HG02870 (cell line): ENCODE measurements at regions not wholly inside any gene's neighbourhood (a gene's known extent, or its start where the extent isn't known, plus 50 kb on each side); places are given as distances from the start of the nearest gene placed in this dataset.
"Not testable (repeated sequence)": the region's sequence is repeated elsewhere in the genome, so short reads cannot be mapped to it uniquely, and the experiment has no call there.

Source experiments
- ATAC-seq: cut with Tn5 transposase; IDR thresholded peaks from one replicate; pipeline ENCODE4 v1.9.1; 2021; ENCODE audit warnings: mild to moderate bottlenecking, moderate library complexity; ENCODE audit not compliant: unreplicated experiment

DNA sequence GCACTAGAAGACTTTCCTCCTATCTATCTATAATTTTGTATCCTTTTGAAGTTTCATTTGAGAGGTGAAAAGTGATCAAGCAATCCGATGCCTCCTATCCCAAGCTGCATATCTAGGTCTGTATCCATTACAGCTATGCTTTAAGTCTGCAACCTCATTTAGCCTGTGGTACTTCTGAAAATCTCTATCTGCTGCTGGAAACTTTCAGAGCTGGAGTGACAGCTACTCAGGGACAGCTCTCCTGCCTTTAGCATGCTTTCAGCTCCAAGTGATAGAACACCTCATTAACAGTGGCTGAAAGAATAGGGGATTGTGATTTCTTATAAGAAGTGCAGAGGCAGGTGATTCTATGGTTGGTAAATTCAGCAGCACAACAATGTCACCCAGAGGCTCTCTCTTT is 1153.5 kb downstream of the AACS start:
- ATAC-seq: no peak

DNA sequence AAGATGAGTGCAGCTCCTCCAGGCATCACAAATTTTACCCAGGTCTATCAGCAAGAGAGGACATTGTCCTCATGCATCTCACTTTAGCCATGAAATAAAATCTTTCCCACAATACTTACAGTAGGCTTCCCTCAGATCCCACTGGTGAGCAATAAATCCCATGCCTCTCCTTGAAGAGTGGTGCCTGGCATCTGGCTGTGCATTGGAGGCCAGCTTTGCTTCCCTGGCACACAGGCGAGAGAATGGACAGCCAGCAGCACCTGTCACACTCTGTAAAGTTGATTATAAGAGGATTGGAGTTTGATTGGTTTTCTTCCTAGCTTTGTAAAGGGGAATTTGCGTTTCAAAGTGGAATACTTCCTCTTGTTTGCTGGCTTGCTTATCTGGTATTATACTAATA is 1153.9 kb downstream of the AACS start:
- no peak for ATAC-seq

DNA sequence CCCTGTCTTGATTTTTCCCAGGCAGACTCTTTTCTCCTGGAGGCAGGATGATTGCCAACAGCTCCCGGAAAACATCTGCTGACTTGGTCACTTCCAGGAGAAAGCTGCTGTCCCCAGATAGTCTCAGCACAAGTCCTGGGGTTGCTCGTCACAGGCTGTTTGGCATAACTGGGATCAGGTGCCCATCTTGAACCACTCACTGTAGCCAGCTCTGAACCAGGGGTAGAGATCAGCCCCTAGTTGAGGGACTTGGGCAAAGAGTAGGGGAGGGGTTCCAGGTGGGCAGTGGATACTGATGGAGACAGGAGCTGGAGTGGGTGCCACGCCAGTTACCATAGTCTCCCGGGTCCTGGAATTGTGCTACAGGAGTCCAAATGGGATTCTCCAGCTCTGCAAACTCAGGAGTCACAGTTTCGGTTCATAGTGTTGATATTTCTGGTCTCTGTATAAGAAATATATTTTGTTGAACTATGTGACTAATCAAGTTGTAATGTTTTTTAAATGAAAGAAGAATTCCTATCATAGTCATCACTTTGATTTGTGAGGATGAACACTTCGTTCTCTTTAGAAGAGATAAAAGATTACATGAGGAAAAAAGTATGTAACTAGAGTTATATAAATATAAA is 1154.5 kb downstream of the AACS start:
- ATAC-seq: no peak

DNA sequence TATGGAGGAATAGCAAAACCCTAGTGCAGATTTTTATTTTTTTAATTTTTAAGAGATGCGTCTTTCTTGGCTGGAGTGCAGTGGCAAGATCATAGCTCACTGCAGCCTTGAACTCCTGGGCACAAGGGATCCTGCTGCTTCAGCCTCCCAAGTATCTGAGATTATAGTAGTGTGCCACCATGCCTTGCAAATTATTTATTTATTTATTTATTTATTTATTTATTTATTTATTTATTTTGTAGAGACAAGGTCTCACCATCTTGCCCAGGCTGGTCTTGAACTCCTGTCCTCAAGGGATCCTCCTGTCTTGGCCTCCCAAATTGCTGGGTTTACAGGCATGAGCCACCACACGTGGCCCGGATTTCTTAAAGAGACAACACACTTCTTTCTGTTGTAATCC is 1158.8 kb downstream of the AACS start:
- no peak for ATAC-seq

DNA sequence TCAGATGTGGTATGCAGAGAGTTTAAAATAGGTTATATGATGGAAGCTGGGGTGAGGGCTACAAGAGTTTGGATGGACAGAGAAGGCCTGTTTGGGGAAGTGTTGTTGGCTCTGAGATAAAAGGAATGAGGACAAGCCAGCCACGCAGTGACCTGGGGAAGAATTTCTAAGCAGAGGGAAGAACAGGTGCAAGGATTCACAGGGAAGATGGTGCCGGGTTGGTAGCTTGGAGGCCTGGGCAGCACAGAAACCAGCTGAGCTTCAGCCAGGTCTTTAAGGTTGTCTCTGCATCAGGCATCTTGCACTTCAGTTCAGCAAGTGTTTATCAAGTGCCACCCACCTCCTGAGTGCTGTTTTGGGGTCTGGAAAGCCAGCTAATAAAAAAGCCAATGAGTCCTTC is 1163.7 kb downstream of the AACS start:
- ATAC-seq: no peak

DNA sequence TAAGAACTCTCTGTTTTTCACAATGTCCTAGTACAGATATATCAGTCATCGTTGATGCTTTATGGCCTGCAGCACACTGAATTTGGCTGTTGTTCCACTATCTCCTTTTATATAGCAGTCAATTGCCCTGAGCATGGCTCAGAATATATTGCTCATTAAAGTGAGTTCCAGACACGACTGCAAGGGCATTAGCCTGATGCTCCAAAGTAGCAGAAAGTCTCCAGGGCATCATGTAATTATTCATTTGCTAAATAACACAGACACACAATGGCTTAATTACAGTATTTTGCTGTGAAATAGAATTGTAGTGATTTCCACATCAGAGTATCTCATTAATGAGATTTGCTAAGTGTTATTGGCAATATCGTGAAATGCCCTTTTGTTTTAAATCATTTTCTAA is 1167.5 kb downstream of the AACS start:
- no peak for ATAC-seq

DNA sequence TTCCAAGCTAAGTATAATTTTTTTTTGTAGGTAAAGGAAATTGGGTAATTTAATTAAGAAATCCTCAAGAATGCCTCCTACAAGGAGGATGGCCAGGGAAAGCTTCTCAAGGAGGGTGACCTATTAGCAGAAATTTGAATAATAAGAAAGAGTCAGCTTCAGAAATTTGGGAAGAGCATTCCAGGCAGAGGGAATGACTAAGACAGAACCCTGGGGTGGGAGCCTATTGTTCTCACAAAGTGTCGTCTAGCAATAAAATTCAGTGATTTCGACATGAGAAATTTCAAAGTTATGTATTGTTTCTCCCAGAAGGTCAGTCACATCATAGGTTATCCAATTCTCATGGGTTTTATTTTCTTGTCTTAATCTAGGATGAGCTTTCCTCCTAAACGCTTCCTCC is 1168.4 kb downstream of the AACS start:
- no peak for ATAC-seq

DNA sequence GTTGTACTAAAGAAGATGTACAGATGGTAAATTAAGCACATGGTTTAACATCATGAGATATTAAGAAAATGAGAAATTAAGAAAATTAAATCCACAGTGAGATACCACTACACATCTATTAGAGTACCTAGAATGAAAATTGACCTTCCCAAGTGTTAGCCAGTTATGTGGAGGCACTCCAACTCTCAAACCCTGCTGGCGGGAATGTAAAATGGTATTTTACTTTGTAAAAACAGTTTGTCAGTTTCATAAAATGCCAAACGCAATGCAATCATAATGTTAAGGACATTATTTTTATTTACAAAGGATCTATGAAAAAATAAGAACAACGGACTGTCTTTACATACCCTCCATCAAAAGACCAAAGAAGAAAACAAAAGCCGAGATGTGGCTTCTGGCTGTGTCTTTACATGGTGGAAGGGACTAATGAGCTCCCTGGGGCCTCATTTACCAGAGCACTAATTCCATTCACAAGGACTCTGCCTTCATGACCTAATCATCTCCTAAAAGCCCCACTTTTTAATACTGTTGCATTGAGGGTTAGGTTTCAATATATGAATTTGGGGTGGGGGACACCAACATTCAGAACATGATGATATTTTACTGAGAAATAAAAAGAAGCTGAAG is 1178.7 kb downstream of the AACS start:
- ATAC-seq: no peak

DNA sequence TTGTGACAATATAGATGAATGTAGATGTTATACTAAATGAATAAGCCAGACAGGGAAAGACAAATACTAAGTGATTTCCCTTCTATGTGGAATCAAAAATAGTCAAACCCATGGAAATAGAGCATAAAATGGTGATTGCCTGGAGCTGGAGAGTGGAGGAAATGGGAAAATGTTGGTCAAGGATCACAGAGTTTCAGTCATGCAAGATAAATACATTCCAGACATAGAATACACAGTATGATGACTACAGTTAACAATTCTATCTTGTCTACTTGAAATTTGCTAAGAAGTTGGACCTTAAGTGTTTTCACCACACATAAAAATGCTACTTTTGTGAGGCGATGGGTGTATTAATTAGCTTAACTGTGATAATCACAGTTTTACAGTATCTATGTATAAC is 1182.7 kb downstream of the AACS start:
- no peak for ATAC-seq

DNA sequence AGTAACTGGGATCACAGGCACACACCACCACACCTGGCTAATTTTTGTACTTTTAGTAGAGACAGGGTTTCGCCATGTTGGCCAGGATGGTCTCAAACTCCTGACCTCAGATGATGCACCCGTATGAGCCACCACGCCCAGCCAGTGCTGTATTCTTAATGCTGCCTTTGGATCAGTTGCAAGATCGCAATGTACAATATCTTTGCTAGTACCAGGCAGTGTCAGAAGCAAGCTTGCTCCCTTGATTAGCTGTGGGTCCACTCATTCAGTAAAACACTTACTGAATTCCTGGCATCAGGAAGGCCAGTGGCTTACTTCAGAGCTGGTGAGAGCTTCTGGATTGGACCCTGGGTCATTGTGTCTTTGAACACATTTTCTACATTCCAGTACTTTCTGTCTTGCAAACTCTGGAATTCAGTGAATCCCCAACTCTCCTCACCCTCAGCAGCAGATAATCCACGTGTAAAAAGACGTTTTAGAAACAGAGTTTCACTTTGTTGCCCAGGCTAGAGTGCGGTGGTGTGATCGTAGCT is 1183.7 kb downstream of the AACS start:
- no peak for ATAC-seq

DNA sequence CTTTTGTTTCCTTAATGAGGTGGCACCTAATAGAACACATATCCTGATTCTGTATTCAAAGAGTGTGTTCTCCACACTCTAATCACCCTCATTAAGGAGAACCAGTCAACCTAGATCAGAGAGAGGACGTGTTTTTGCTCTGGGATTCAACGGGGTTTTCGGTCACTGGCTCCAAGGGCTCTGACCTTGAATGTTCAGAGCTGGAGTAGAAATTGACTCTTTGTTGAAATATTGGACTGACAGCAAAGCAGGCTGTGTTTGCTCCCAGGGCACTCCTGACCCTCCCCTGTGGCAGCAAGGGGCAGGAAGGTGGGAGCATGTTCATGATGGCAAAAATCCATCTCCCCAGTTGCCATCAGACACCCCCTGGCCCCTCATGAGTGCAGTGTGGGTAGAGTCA is 1193.0 kb downstream of the AACS start:
- no peak for ATAC-seq

DNA sequence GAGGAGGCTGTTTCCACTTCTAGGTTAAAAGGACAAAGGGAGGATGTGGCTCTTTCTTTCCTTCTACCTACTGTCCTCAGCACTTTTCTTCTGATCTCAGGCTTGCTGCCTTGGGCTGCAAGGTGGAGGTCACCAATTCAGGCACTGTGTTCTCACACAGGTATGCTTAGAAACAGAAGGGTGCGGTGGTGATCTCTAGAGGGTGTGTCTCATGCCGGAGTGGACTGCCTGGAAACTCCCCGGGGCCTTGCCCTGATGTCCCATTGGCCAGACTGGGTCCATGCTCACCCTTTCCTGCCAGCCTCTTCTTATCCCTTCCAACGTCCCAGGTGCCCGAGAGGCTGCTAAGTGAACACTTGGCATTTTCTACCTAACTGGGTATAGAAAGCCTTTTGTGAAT is 1197.6 kb downstream of the AACS start:
- no peak for ATAC-seq

DNA sequence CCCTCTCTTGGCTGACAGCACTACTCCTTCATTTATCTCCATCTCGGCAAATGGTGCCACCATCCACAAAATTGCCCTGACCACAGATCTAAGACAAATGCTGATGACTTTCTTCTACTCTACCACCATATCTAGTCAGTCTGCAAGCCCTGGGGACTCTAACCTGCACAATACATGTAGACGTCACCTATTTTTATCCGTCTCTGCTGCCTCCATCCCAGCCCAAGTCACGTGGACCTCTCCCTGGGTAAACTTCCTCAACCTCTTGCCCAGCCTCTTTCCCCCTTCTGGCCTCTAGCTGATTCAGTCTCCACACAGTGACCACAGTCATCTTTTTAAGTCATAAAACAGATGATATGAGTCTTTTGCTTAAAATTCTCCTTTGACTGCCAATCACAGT is 1203.0 kb downstream of the AACS start:
- ATAC-seq: no peak

DNA sequence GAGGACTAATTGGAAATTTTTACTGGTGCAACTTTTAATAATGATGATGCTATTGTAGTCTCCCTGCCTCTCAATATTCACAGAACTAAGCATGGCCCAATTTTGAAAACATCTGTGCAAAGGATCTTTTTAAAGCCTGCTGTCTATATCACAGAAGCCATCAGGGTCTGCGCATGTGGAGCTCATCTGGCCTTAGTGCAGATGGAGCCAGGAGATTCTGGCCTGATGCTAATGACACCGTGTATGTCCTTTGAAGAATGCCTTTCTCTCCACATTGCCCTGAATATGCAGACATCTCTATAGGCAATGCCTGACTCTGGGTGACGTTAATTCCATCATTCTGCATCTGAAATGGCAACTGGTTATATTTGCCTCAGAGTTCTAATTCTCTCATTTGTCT is 1205.9 kb downstream of the AACS start:
- no peak for ATAC-seq

DNA sequence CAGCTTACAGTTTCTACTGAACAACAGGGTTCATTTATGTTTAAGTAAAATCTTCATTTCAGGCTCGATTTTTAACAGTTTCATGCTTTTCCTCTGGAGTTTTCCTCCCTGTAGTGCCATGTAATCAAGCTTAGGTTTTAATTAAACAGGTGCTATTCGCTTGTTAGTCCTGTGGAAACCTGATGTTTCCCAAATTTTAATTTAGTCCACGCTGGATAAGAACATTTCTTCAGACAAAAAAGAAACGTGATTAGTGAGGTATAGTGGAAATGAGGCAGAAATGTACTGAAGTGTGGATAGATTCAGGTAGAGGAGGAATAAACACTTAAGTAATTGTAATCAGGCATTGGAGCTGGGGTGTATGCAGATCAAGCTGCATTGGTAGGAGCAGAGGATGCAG is 1217.5 kb downstream of the AACS start:
- ATAC-seq: no peak

DNA sequence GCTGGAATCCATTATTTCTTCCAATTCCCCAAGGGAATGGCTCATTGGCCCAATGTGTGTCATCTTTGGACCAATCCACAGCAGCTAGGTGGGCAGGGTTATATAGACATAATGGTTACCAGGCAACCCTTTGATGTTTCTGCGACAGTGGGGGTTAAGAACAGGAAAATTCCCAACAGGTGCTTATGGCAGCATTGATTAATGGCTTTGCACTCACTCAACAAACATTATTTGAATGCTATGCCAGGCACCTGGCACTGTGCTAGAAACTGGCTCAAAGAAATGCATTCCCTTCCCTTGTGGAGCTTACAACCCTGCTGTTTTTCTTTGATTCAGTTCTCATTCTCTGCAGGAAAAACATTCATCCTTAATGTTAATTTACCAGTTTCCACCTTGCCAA is 1221.0 kb downstream of the AACS start:
- no peak for ATAC-seq

DNA sequence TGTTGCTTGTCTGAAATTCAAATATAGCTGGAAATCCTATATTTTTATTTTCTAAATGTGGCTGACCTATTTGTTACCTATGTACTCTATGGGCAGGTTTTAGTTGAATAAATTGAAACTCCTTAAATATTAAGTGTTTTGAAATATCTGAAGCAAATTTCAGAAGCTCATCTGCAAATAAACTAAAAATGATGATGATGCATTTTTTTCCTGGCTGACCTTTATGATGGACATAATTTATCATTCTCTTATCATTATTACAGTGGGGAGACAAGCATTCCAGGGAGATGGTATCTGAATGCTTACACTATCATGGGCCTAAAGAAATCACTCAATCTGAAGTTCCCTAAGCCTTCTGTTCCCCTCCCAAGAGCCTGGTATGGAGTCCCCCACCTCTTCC is 1225.2 kb downstream of the AACS start:
- ATAC-seq: no peak

DNA sequence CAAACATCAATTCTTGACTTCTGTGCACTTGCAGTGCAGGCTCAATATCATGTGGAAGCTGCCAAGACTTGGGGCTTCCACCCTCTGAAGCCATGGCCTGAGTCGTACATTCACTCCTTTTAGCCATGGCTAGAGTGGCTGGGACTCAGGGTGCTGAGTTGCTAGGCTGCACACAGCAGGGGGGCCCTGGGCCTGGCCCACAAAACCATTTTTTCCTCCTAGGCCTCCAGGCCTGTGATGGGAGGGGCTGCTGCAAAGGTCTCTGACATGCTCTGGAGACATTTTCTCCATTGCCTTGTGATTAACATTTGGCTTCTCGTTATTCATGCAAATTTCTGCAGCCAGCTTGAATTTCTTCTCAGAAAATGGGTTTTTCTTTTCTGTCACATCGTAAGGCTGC is 1226.8 kb downstream of the AACS start:
- not testable (repeated sequence) for ATAC-seq

DNA sequence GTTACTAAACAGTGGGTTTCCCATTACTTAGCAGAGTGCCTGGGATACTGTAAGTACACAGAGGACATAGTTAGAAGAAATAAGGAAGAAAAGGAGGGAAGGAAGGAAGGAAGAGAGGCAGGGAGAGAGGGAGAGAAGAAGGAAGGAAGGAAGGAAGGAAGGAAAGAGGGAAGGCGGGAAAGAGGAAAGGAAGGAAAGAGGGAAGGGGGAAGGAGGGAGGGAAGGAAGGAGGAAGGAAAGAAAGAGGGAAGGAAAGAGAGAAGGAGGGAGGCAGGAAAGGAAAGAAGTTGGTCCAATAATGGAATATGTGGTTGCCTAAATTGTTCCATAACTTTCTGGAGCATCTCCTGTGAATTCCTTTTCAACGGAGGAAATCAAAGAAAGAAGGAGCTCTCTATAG is 1230.4 kb downstream of the AACS start:
- ATAC-seq: no peak

DNA sequence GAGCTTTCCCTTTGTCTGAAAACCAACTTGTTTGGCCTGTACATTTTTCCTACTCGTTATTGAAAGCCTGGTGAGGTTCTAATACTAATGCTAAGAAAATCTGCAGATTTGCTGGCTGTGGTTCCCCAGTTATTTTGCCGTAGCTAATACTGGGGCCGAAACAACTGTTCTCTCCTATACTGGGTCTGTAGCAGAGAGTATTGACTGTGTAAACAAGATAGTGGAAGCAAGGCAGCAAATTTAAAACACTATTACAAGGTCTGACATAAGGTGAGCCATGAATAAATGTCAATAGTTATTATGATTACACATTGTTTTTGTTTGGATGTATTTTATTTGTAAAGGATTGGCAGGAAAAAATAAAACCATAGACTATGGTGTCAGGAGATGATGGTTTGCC is 1244.0 kb downstream of the AACS start:
- ATAC-seq: no peak

DNA sequence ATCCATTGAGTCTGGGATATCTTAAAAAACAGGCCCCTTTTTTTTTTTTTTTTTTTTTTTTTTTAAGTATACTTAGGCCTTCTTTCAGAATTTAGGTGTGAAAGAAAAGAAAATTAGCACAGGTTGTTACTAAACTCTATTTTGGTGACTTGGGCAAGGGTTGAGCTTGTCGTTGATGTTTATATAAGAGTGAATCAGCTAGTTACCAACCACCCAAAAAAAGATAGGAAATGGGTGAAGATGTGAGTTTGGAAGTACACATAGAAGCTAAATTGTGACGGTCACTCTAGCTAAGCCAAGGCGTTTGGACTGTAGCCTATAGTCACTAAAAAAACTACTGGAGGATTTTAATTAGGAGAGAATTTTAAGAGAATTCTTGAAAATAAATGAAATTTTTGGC is 1247.2 kb downstream of the AACS start:
- no peak for ATAC-seq

DNA sequence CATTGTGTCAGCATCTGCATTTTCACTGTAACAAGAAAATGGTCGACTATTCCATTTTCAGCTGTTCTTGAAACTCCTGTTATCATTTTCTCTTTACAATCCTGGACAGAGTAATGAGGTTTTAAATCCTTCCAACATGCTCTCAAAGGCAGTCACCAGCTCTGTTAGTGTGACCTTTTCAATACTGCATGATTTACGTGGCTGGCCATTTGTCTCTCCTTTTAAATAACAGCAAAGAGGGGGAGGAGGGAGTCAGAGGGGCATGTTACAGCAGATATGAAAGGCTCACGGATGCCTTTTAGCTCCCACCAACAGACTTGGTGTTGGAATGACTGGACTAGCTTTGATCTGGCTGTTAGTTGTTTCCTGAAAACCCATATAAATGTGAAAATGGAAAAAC is 1251.2 kb downstream of the AACS start:
- ATAC-seq: no peak
